Activated effector memory CD4-positive, alpha-beta T cell treated with anti-CD3 and anti-CD28 coated beads, Interleukin-2, amount 50 U/mL, for 16 hours (primary cell): ENCODE measurements at regions not wholly inside any gene's neighbourhood (a gene's known extent, or its start where the extent isn't known, plus 50 kb on each side); places are given as distances from the start of the nearest gene placed in this dataset.

Experiments used
- DNase-seq: peaks from one replicate; pipeline ENCODE4 v3.0.0-alpha.2; 2020

GRCh38 chr9:18077941-18078678, 395.8 kb upstream of the ADAMTSL1 start:
- no peak for DNase-seq

- no peak for DNase-seq
Observed at GRCh38 chr9:18092138-18092537, 381.8 kb upstream of the ADAMTSL1 start.

GRCh38 chr9:18106006-18106560, 367.9 kb upstream of the ADAMTSL1 start:
- no peak for DNase-seq

GRCh38 chr9:18109675-18110074, 364.3 kb upstream of the ADAMTSL1 start:
- DNase-seq: no peak

GRCh38 chr9:18111146-18111545, 362.8 kb upstream of the ADAMTSL1 start:
- DNase-seq: no peak

- no peak for DNase-seq
Observed at GRCh38 chr9:18114559-18115475, 359.1 kb upstream of the ADAMTSL1 start.

- DNase-seq: no peak
Observed at GRCh38 chr9:18118268-18118667, 355.7 kb upstream of the ADAMTSL1 start.

GRCh38 chr9:18122171-18122570, 351.8 kb upstream of the ADAMTSL1 start:
- DNase-seq: no peak

GRCh38 chr9:18124760-18125159, 349.2 kb upstream of the ADAMTSL1 start:
- DNase-seq: no peak

- DNase-seq: no peak
Observed at GRCh38 chr9:18126831-18127498, 347.0 kb upstream of the ADAMTSL1 start.

GRCh38 chr9:18127499-18127875, 346.5 kb upstream of the ADAMTSL1 start:
- no peak for DNase-seq

GRCh38 chr9:18129809-18130334, 344.1 kb upstream of the ADAMTSL1 start:
- DNase-seq: no peak

- no peak for DNase-seq
Observed at GRCh38 chr9:18136354-18136994, 337.5 kb upstream of the ADAMTSL1 start.

GRCh38 chr9:18137815-18138214, 336.1 kb upstream of the ADAMTSL1 start:
- DNase-seq: no peak

- no peak for DNase-seq
Observed at GRCh38 chr9:18138656-18139055, 335.3 kb upstream of the ADAMTSL1 start.

GRCh38 chr9:18141681-18142080, 332.3 kb upstream of the ADAMTSL1 start:
- DNase-seq: no peak

- DNase-seq: no peak
Observed at GRCh38 chr9:18143073-18143745, 330.7 kb upstream of the ADAMTSL1 start.

GRCh38 chr9:18146329-18146728, 327.6 kb upstream of the ADAMTSL1 start:
- no peak for DNase-seq

- DNase-seq: no peak
Observed at GRCh38 chr9:18149471-18150011, 324.4 kb upstream of the ADAMTSL1 start.

GRCh38 chr9:18154661-18155060, 319.3 kb upstream of the ADAMTSL1 start:
- DNase-seq: no peak

GRCh38 chr9:18159254-18159653, 314.7 kb upstream of the ADAMTSL1 start:
- no peak for DNase-seq

- DNase-seq: no peak
Observed at GRCh38 chr9:18163146-18163545, 310.8 kb upstream of the ADAMTSL1 start.
